ENCODE measurements at regions not wholly inside any gene's neighbourhood (a gene's known extent, or its start where the extent isn't known, plus 50 kb on each side); places are given as distances from the start of the nearest gene placed in this dataset.

- TF ChIP-seq, protein P1, sequence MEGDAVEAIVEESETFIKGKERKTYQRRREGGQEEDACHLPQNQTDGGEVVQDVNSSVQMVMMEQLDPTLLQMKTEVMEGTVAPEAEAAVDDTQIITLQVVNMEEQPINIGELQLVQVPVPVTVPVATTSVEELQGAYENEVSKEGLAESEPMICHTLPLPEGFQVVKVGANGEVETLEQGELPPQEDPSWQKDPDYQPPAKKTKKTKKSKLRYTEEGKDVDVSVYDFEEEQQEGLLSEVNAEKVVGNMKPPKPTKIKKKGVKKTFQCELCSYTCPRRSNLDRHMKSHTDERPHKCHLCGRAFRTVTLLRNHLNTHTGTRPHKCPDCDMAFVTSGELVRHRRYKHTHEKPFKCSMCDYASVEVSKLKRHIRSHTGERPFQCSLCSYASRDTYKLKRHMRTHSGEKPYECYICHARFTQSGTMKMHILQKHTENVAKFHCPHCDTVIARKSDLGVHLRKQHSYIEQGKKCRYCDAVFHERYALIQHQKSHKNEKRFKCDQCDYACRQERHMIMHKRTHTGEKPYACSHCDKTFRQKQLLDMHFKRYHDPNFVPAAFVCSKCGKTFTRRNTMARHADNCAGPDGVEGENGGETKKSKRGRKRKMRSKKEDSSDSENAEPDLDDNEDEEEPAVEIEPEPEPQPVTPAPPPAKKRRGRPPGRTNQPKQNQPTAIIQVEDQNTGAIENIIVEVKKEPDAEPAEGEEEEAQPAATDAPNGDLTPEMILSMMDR (IDR thresholded peaks at IDR 0.05; ENCODE audit: low read depth, low read length), result no peak
- TF ChIP-seq EZH2phosphoT487 (IDR thresholded peaks at IDR 0.05; ENCODE audit: low read depth), result no peak
These were observed 106.5 kb downstream of the TMEM170B start for GRCh38 chr6:11644071-11644470.
